ENCODE measurements at regions not wholly inside any gene's neighbourhood (a gene's known extent, or its start where the extent isn't known, plus 50 kb on each side); places are given as distances from the start of the nearest gene placed in this dataset.

DNA sequence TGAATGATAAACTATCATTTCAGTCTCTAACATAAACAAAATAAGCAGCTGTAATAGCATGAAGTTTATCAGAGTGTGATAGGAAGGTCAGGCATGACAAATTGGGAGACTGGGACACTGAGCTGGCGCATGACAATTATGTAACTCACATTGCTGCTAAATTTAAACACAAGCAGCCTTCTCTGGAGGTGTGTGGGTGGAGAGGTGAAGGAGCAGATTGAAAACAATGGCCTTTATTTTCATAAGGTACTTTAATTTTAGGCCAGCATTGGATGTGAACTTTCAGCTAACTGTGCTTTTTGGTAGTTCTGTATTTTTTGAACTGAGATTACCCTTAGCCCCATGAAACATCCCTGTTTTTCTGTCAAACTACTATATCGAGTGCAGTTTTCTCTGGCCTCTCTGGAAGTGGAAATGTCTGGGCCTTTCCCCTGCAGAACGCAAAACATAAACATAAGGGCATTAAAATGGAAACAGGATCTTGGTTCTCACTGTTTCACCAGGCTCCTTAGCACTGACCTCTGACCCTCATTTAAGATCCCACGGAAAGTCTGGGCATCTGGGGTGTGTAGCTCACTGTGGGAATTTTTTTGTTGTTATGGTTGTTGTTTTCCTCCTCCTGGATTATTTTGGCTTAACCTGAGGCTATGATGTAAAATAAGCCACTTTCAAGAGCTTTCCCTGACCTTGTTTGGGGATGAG lies 160.1 kb upstream of the DPH6 start:
- ChIA-PET POLR2A (ENCODE audit: unreplicated experiment) (interaction anchor here (0.6 kb wide), 1 partner anchor 733 kb away, joined by 7 read pairs; no protein-coding TSS in a partner anchor), CTCF (interaction anchor here (0.6 kb wide), 2 partner anchors 48 to 373 kb away, joined by 3 to 5 read pairs; no protein-coding TSS in a partner anchor)
- DNase-seq (peak; percentile 40), ATAC-seq (ENCODE audit: low read depth) (peak; percentile 42; the same call in 1 of the 2 replicates)
- no peaks in the 10 kb centered on the region for H3K9me3 ChIP-seq (ENCODE audit: control insufficient read depth, insufficient read depth, low read length)
- in situ Hi-C loops (cut with MboI; ENCODE audit: low sequenced_read_pairs) (no loop called here), dilution Hi-C loops (cut with HindIII; ENCODE audit: low sequenced_read_pairs, unreplicated experiment) (no loop called here), intact Hi-C loops (cut with micrococcal nuclease) (no loop called here)
- peak overlapping the region; percentile 1 for H3K18ac ChIP-seq (ENCODE audit: low read depth, low read length)
- H3K23ac ChIP-seq (ENCODE audit: low read depth, low read length): no peak overlapping the region
- peak overlapping the region; percentile 38; the same call in 1 of the 2 replicates for H3K4me2 ChIP-seq (ENCODE audit: low read depth, low read length)
- H2BK15ac ChIP-seq (ENCODE audit: low read depth, low read length): no peak overlapping the region
- H2BK20ac ChIP-seq (ENCODE audit: low read depth, low read length): peak overlapping the region; percentile 62; the same call in 1 of the 2 replicates
- no peaks in the 10 kb centered on the region for H3K36me3 ChIP-seq (ENCODE audit: control insufficient read depth, insufficient read depth, low read length)
- peak overlapping the region in 1 of 2 experiments; percentile 10; a peak in 1 of 4 replicates for H4K8ac ChIP-seq (ENCODE audit: low read depth in 2 of 2, low read length in 2 of 2)
- H2AFZ ChIP-seq (replicated peaks; ENCODE audit: low read length, poor library complexity): no peak overlapping the region
- H3K4ac ChIP-seq (ENCODE audit: low read depth, low read length): peak overlapping the region; percentile 43
- 0 out of 2 replicates have a peak overlapping the region, but pooled peaks have one; percentile 5 for H2AK5ac ChIP-seq (ENCODE audit: low read depth, low read length)
- peak overlapping the region; percentile 75 for H3K14ac ChIP-seq (replicated peaks; ENCODE audit: low read depth, low read length)
- no peak overlapping the region for H3K9ac ChIP-seq (ENCODE audit: low read depth, low read length)
- no peak overlapping the region for H2BK5ac ChIP-seq (ENCODE audit: low read depth, low read length, poor library complexity, severe bottlenecking)
- H4K20me1 ChIP-seq (ENCODE audit: insufficient read depth, low read length): no peaks in the 10 kb centered on the region
- no TSS peak for BruUV-seq (replicated peaks)
- H3K4me3 ChIP-seq (ENCODE audit: insufficient read depth, low read depth, low read length): no peak overlapping the region
- H3K9me1 ChIP-seq (ENCODE audit: insufficient read depth, low read length): peaks cover 12% of the 10 kb centered on the region; the same call in 1 of the 2 replicates
- peak overlapping the region; percentile 47; the same call in 1 of the 2 replicates for H2BK120ac ChIP-seq (ENCODE audit: low read depth, low read length)
- no peaks in the 10 kb centered on the region for H3K27me3 ChIP-seq (ENCODE audit: control insufficient read depth, insufficient read depth, low read length)
- H3K4me1 ChIP-seq (ENCODE audit: control insufficient read depth, insufficient read depth, low read length): peaks cover 12% of the 10 kb centered on the region
- no peak overlapping the region for H3K56ac ChIP-seq (ENCODE audit: extremely low read depth, insufficient read depth, low read length)
- H2AK9ac ChIP-seq (replicated peaks; ENCODE audit: low read depth, low read length, poor library complexity): no peak overlapping the region
- H4K5ac ChIP-seq (ENCODE audit: low read depth, low read length): no peak overlapping the region
- H4K91ac ChIP-seq (ENCODE audit: insufficient read depth, low read depth, low read length): no peak overlapping the region
- no peak overlapping the region for H3K27ac ChIP-seq (ENCODE audit: insufficient read depth, low read length)
- no CpG with 5 or more reads among the region's 4 CpGs for whole genome bisulfite sequencing, 2 experiments (ENCODE audit: extremely low coverage in 2 of 2, insufficient read length in 1 of 2)
- TF ChIP-seq MAFK (IDR thresholded peaks at IDR 0.05; ENCODE audit: low read depth, low read length) (no peak), RAD21 (IDR thresholded peaks at IDR 0.05; ENCODE audit: low read length) (no peak)
- TF ChIP-seq, protein P1, sequence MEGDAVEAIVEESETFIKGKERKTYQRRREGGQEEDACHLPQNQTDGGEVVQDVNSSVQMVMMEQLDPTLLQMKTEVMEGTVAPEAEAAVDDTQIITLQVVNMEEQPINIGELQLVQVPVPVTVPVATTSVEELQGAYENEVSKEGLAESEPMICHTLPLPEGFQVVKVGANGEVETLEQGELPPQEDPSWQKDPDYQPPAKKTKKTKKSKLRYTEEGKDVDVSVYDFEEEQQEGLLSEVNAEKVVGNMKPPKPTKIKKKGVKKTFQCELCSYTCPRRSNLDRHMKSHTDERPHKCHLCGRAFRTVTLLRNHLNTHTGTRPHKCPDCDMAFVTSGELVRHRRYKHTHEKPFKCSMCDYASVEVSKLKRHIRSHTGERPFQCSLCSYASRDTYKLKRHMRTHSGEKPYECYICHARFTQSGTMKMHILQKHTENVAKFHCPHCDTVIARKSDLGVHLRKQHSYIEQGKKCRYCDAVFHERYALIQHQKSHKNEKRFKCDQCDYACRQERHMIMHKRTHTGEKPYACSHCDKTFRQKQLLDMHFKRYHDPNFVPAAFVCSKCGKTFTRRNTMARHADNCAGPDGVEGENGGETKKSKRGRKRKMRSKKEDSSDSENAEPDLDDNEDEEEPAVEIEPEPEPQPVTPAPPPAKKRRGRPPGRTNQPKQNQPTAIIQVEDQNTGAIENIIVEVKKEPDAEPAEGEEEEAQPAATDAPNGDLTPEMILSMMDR (conservative IDR thresholded peaks at IDR 0.05; ENCODE audit: low read depth, low read length): no peak
- H3K79me1 ChIP-seq (ENCODE audit: low read depth in 1 of 2, low read length in 2 of 2): no peaks in the 10 kb centered on the region

Measured in IMR-90 (cell line).